Endothelial cell of umbilical vein (primary cell): ENCODE measurements at regions not wholly inside any gene's neighbourhood (a gene's known extent, or its start where the extent isn't known, plus 50 kb on each side); places are given as distances from the start of the nearest gene placed in this dataset.

Experiments
- BruUV-seq: library from RNA; stranded (reverse); fragments of 400-500 nt; replicated peaks from 2 replicates; lab custom pipeline; 2021; lab: Mats Ljungman, UMichigan
- CTCF ChIA-PET: fragments of 300-600, 350-600 bp; sonication (Branson Sonifier 250); formaldehyde crosslinking; loops from one replicate; lab custom pipeline; 2021; ENCODE audit warnings: antibody characterized with exemption, inconsistent platforms; lab: Charles Lee
- POLR2A ChIA-PET: fragments of 300-600, 350-600 bp; sonication (Branson Sonifier 250); formaldehyde crosslinking; loops from one replicate; lab custom pipeline; 2021; ENCODE audit warnings: antibody characterized with exemption, inconsistent platforms; lab: Charles Lee
- DNase-seq: peaks from one replicate; pipeline ENCODE4 v3.0.0-alpha.2; 2011; ENCODE audit warnings: low read depth, low spot score
- FAIRE-seq: peaks from 2 replicates; lab custom pipeline; 2011; peaks lifted over from hg19 to GRCh38; lab: Jason Lieb, UNC
- H2AFZ ChIP-seq: 2 replicates; pipeline ENCODE4 v1.6.0; 2012; ENCODE audit warnings: low read depth, low read length, control low read depth, inconsistent platforms
- H3K27ac ChIP-seq: 2 replicates; pipeline ENCODE4 v1.5.1; 2011; ENCODE audit warnings: low read depth, mild to moderate bottlenecking, control low read depth, low read length, moderate library complexity; ENCODE audit not compliant: insufficient read depth
- H3K27me3 ChIP-seq, 2 experiments: 2 replicates each; pipeline versions ENCODE4 v1.6.0 to v1.6.1; 2011; ENCODE audit warnings: low read length in 2 of 2, mixed read lengths in 1 of 2; ENCODE audit not compliant: control insufficient read depth in 2 of 2, insufficient read depth in 2 of 2
- H3K36me3 ChIP-seq, 2 experiments: 2 replicates in 1 of 2; 3 replicates in 1 of 2; pipeline ENCODE4 v1.5.1; 2011; ENCODE audit warnings: low read length in 2 of 2, mild to moderate bottlenecking in 1 of 2, moderate library complexity in 1 of 2; ENCODE audit not compliant: control insufficient read depth in 2 of 2, insufficient read depth in 2 of 2; ENCODE audit errors: extremely low read depth in 1 of 2
- H3K4me1 ChIP-seq: 3 replicates; pipeline ENCODE4 v1.5.1; 2011; ENCODE audit warnings: mild to moderate bottlenecking, low read length; ENCODE audit not compliant: control insufficient read depth, insufficient read depth; ENCODE audit errors: extremely low read depth
- H3K4me2 ChIP-seq: 2 replicates; pipeline ENCODE4 v1.6.1; 2011; ENCODE audit warnings: low read length, control low read depth, mixed read lengths; ENCODE audit not compliant: insufficient read depth
- H3K4me3 ChIP-seq, 3 experiments: fragments of 200-600 bp in 1 of 3; sonication (generic), shearing (Covaris generic) in 1 of 3; replicated peaks in 1 of 3; 2 replicates each; pipeline ENCODE4 v1.5.1; 2011 to 2016; ENCODE audit warnings: control low read depth in 3 of 3, low read length in 3 of 3, mild to moderate bottlenecking in 2 of 3, inconsistent platforms in 1 of 3, low read depth in 1 of 3, moderate library complexity in 1 of 3; ENCODE audit not compliant: insufficient read depth in 1 of 3
- H3K79me2 ChIP-seq: 2 replicates; pipeline ENCODE4 v1.6.0; 2012; ENCODE audit warnings: low read length, inconsistent platforms; ENCODE audit not compliant: control insufficient read depth, insufficient read depth
- H3K9ac ChIP-seq: replicated peaks from 2 replicates; pipeline ENCODE3; 2011; ENCODE audit warnings: low read length, control low read depth; ENCODE audit not compliant: insufficient read depth; ENCODE audit errors: extremely low read depth
- H3K9me1 ChIP-seq: replicated peaks from 3 replicates; pipeline ENCODE4 v1.6.0; 2011; ENCODE audit warnings: mild to moderate bottlenecking, low read length; ENCODE audit not compliant: control insufficient read depth, insufficient read depth; ENCODE audit errors: extremely low read depth
- H3K9me3 ChIP-seq: replicated peaks from 2 replicates; pipeline ENCODE4 v1.5.1; 2012; ENCODE audit warnings: low read length, inconsistent platforms; ENCODE audit not compliant: control insufficient read depth, insufficient read depth
- H4K20me1 ChIP-seq: replicated peaks from 2 replicates; pipeline ENCODE3; 2011; ENCODE audit warnings: mild to moderate bottlenecking, low read length; ENCODE audit not compliant: control insufficient read depth, insufficient read depth; ENCODE audit errors: extremely low read depth
- FOS ChIP-seq: IDR thresholded peaks from 2 replicates; pipeline ENCODE4 v1.6.1; 2011; ENCODE audit warnings: mild to moderate bottlenecking, low read length, moderate library complexity, borderline replicate concordance; ENCODE audit not compliant: insufficient read depth
- GATA2 ChIP-seq: IDR thresholded peaks from 2 replicates; pipeline ENCODE4 v1.7.0; 2011; ENCODE audit warnings: low read depth, mild to moderate bottlenecking, moderate library complexity, mixed read lengths, low read length; ENCODE audit not compliant: insufficient read length, insufficient read depth
- MAX ChIP-seq: IDR thresholded peaks from 2 replicates; pipeline ENCODE4 v1.6.1; 2011; ENCODE audit not compliant: insufficient read depth, insufficient read length
- MYC ChIP-seq: IDR thresholded peaks from one replicate; pipeline ENCODE4 v1.6.1; 2011; ENCODE audit warnings: mild to moderate bottlenecking, low read depth, low read length
- dilution Hi-C: fragments of 300-500 bp; cut with MboI; formaldehyde crosslinking; loops from one replicate; pipeline ENCODE4 v1.15.0; 2019; ENCODE audit warnings: low sequenced_read_pairs; ENCODE audit not compliant: extremely low pct_ligation_motif_present
- intact Hi-C: fragments of 100-400 bp; cut with micrococcal nuclease; formaldehyde crosslinking; loops from one replicate; pipeline ENCODE4 v1.10.0; 2022

- intact Hi-C loops (no loop called here), dilution Hi-C loops (no loop called here)
- Histone ChIP-seq H3K36me3 (no peaks in the 10 kb centered on the region), H3K9ac (no peak overlapping the region), H3K4me3 (no peak overlapping the region), H3K79me2 (no peaks in the 10 kb centered on the region), H2AFZ (no peak overlapping the region), H3K4me2 (no peak overlapping the region), H3K27ac (no peak overlapping the region), H3K27me3 (no peaks in the 10 kb centered on the region), H3K9me1 (no peaks in the 10 kb centered on the region), H3K9me3 (no peaks in the 10 kb centered on the region), H3K4me1 (no peaks in the 10 kb centered on the region), H4K20me1 (no peaks in the 10 kb centered on the region)
- BruUV-seq, result no TSS peak
- no peak for DNase-seq
- ChIA-PET POLR2A (no interaction called here), CTCF (interaction anchor here (2.3 kb wide), 1 partner anchor 13 kb away, joined by 14 read pairs; no protein-coding TSS in a partner anchor)
- no peak for TF ChIP-seq FOS
- TF ChIP-seq MYC, result no peak
- TF ChIP-seq MAX, result no peak
- FAIRE-seq, result no peak
Measured at GRCh38 chr2:187749804-187750431, 195.7 kb upstream of the TFPI start.

- no TSS peak for BruUV-seq
- no peak overlapping the region for H3K4me2 ChIP-seq
- no peak for FAIRE-seq
- CTCF ChIA-PET, result no interaction called here
- peaks cover under 1% of the 10 kb centered on the region for H3K4me1 ChIP-seq
- no peaks in the 10 kb centered on the region for H3K9me1 ChIP-seq
- no peaks in the 10 kb centered on the region for H3K79me2 ChIP-seq
- no peaks in the 10 kb centered on the region for H3K9me3 ChIP-seq
- no peak for DNase-seq
- no peak overlapping the region for H3K9ac ChIP-seq
- H3K27ac ChIP-seq, result no peak overlapping the region
- no peak overlapping the region for H2AFZ ChIP-seq
- POLR2A ChIA-PET, result no interaction called here
- no peak overlapping the region for H3K4me3 ChIP-seq
- no peaks in the 10 kb centered on the region for H4K20me1 ChIP-seq
- no peaks in the 10 kb centered on the region for H3K36me3 ChIP-seq
- dilution Hi-C loops (no loop called here), intact Hi-C loops (no loop called here)
- TF ChIP-seq GATA2, result no peak
- H3K27me3 ChIP-seq, result no peaks in the 10 kb centered on the region
Measured at GRCh38 chr2:187768995-187769394, 214.8 kb upstream of the TFPI start.
